NCI-H1694 treated with DMSO at 0.1 percent for 48 hours (cell line): ENCODE measurements at regions not wholly inside any gene's neighbourhood (a gene's known extent, or its start where the extent isn't known, plus 50 kb on each side); places are given as distances from the start of the nearest gene placed in this dataset.

Experiments used
- DNase-seq: peaks from one replicate; lab custom pipeline; 2025; lab: John Stamatoyannopoulos, UW

DNA sequence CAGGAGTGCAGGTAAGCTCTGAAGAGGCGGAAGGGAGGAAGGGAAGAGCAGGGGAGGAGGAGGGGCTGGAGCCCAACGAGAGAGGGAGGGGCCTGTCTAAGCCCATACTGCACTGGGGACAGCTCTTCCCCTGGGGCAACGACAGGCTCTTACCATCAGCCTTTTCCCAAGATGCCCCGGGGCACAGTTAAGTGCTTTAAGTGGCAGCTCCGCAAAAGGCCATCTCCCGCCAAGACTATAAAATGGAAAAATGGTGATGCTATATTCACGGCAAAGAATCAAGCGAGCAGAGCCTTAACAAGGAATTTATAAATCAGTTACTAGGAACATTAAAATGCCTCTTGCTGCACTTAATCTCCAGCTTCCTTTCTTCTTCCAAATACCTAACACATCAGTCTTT is 110.2 kb upstream of the NLRP1 start:
- no peak for DNase-seq

DNA sequence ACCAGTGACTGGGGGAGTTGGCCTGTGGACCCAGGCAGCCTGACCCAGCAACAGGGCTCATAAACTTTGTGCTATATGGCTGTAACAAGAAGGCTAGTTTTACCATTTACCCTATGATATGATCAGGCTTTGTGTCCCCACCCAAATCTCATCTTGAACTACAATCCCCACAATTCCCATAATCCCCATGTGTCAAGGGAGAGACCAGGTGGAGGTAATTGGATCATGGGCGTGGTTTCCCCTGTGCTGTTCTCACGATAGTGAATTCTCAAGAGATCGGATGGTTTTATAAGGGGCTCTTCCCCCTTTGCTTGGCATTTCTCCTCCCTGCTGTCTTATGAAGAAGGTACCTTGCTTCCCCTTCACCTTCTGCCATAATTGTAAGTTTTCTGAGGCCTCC is 111.2 kb upstream of the NLRP1 start:
- no peak for DNase-seq

DNA sequence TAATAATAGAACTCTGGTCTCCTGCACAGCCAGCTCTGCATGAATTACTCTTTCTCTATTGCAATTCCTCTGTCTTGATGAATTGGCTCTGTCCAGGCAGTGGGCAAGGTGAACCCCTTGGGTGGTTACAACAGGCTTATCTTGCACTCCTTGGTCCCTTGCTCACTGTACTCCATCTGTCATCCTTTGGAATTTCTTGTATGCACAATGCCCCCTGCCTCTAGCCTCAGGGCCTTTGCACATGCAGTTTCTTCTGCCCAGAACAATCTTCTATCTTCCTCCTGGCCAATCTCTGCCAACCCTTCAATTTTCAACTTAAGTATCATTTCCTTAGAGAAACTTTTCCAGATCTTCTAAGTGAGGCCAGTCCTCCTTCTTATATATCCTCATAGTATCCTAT is 114.7 kb upstream of the NLRP1 start:
- no peak for DNase-seq

DNA sequence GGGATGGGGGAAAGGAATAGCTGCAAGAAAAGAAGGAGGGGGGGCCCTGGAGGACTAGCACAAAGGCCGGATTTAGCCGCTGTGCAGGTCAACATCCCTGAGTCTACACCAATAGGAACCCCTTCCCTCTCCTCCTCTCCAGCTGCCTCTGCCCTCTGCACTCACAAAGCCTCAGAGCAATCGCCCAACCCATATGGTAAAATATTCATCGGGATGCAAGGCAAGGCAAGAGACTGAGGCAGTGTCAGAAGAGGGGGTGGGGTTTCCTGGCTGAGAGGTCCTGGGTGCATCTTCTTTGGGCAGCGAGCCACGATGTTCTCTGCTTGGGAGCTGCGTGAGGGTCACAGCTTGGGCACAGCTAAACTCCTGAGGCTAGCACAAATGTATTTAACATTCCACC is 115.5 kb upstream of the NLRP1 start:
- no peak for DNase-seq

DNA sequence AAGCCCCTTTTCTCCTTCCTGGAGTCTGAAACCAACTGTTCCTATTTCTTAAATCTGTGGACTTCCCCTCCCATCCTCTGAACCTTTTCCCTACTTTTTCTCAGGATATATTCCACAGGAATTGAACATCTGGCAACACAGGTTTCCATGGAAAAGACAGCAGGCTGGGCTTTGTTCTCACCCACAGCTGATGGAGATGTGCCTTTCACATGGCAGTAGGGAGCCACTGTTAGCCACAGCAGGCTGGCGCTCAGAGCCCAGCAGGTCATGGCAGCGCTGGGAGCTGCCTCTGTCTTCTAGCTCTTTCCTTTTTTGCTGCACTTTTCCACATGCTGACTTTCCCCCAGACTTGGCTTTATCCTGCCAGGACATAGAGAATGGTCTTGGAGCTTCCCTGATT is 116.4 kb upstream of the NLRP1 start:
- no peak for DNase-seq

DNA sequence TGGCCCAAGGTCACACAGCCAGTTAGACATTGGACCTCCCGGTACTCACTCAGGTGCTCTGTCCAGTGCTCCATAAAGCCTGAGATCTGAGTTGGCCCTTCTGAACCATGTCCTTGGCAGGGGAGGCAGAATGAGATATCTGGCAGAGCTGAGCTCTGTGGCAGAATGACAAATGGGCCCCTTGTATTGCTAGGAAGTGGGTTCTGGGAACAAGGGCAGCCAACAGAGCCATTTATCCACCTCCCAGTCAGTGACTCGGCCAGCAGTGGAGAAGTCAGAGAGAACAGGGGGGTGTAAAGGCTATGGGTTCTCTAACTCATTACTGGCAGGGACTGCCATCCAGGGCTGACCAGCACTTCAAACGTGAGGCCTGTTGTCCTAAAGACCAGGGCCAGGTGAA is 117.1 kb upstream of the NLRP1 start:
- no peak for DNase-seq

DNA sequence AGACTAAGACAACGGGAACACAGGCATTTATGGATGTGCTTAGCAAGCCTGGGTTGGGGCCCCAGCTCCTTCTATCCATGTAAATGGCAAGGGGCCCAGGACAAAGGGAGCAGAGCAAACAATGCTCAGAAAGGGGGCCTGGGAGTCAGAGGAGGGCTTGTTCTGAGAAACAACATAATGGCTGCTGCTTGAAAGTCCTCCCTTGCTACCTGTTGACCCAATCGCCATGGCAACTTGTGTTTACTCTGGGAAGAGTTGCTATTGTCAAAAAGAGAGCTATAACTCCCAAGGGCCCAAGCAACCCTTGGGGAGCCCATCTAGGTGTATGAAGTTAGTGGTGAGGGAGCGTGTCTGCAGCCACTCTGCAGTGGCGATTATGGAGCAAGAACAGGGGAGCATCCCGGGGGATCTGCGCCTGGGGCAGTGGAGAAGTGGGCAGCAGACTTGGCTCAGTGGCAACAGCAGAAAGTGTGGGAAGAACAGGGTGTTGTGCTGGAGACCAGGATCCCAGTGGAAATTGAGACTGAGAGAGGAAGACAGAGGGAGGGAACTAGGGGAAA is 118.7 kb upstream of the NLRP1 start:
- DNase-seq, result no peak

DNA sequence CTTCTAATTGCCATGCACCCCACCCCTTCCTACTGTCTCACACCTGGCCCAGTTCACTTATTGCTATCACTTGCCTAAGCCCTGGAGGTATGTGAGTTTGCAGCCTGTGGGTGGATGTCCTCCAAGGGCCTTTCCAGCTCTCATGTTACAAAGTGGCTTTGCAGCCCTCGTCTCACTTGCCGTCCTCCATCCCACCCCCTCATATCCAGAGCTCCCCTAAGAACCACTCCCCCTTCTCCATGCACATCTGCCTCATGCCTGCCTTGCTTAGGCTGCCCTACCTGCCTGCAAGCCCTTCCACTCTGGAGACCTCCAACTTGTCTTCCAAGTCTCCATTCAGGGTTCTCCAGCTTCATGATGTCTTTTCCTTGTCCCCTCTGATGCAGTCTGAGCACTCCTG is 119.4 kb upstream of the NLRP1 start:
- DNase-seq, result no peak

DNA sequence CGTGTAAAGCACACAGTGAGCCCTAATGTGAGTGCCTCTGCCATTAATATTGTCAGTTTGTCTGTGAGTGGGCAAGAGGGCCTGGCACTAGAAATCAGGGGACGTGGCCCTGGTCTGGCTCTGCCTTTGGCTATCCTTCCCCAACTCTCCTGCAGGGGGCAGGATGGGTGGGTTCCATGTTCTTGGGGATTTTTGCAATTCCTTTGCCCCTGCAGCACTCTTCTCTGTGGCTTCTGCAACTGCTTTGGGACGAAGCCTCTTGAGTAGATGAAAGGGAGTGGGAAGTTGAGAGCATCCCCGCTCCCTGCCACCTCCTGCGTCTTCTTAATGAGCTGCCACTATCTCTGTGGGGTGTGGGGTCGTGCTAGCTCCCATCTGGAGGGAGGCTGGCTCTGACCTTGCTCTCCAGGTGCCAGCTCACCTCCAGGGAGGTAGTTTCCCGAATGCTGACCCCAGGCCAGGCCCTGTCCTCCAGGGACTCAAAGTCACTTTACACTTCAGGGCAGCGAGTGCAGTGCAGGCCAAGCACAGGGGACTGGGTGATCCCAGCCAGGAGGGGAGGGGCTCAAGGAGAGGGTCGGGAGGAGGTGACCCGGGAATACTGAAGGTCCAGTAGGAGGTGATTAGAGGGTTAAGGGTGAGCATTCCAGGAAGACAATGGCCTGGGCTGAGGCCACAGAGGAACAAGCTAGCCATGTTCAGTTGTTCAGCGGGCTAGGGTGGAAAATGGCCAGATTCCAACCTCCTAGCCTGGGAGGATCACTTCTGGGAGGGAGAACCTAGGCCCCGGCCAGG is 121.0 kb upstream of the NLRP1 start:
- no peak for DNase-seq

DNA sequence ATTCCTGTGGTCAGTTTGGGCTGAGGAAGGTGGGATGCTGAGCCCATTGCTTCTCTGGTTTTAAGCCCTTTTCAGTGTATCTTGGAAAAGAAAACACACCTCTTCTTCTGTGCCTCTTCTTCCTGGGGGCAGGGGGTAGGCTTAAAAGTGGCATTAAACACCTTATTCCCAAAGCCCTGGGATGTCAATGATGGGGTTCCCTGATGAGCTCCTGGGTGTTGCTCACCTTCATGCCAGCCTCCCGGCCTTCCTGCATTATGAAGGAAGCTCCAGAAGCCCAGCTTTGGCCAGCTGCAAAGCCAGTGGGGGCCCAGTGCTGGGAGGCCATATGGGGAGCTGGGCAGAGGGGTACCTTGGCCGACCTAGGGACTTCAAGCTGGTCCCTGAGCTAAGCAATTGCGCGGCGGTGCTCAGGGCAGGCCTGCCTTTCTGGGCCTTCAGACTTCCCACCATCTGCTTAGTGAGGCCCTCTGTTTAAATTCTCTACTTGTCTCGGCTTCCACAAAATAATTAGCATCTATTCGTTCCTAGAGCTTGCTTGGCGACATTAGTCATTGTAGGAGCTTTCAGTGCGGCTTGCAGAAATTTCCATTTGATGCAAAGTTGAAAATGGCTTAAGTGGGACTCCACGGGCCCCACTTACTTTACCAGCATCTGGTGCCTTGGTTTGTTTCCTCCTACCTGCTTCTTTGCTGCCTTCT is 121.7 kb upstream of the NLRP1 start:
- DNase-seq, result no peak

DNA sequence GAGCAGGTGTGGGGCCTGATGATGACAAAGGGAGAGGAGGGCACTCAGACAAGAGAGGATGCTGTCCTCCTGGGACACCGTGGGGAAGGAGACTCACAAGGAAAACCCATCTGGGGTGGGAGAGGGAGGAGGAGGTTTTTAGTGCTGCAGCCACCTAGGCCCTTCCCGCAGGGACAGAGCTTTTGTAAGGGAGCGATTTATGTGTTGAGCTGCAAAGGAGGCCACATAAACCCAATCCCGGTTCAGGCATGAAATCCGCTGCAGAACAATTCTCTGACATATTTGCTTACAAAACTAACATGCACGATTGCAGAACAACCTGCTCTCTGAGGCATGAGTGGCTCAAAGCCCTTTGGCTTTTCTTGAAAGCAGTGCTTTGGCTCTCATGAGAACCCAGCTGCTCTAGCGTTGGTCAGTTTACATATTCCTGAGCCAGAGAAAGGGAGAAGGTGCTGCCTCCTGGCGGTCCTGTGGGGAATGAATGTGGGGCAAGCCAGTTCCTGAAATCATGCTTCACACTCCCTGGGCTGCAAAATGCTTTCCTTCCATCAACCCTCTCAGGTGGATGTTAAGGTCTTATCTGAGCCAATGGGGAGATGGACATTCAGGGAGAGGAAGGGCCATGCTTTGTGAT is 122.4 kb upstream of the NLRP1 start:
- peak; percentile 41 for DNase-seq

DNA sequence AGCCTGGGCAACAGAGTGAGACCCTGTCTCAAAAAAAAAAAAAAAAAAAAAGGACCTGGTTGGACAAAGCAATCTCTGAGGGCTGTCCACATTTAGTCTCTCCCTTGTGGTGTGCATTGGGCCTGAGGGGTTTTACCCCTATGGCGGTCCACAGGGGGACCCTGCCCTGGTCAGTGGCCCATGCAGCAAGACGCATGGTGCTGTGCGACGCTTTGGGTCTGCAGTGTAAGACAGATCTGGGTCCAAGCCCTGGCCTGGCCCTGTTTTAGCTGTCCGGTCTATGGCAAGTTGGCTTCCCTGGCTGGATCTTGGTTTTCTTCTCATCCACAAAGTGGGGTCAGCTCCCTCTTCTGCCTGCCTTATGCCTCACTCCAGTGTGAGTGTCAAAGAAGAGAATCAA is 123.2 kb upstream of the NLRP1 start:
- no peak for DNase-seq

DNA sequence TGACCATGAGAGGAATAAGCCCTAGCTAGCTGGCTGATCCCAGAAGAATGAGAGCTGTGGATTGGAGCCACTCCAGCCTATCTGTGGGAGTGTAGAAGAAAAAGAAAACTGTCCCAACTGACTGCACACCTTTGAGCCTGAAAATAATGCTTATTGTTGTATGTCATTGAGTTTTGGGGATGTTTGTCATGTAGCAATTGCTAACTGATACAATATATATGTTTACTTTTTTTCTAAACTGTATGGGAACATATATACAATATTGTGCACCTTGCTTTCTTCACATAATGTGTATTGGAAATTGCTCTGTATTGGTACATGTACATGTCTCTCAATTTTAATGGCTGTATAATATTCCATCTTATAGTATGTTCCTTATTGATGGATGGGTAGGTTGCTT is 124.0 kb upstream of the NLRP1 start:
- DNase-seq, result no peak

DNA sequence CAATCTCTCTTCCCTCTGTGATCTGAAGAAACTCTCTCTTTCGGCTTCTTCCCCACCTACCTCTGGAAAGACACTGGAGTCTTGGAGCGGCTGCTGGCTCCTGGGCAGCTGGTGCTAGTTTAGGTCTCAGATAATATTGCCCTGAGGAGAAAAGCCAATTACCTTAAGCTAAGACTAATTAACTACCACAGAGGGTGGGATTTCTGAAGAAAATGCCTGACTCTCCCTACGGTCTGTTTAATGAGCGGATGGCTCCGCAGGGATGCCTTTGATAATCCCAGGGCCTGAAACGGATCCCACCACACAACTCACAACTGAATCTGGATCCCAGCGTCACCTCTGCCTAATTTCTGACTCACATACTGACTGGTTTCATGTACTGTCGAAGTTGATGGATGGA is 127.0 kb upstream of the NLRP1 start:
- no peak for DNase-seq

DNA sequence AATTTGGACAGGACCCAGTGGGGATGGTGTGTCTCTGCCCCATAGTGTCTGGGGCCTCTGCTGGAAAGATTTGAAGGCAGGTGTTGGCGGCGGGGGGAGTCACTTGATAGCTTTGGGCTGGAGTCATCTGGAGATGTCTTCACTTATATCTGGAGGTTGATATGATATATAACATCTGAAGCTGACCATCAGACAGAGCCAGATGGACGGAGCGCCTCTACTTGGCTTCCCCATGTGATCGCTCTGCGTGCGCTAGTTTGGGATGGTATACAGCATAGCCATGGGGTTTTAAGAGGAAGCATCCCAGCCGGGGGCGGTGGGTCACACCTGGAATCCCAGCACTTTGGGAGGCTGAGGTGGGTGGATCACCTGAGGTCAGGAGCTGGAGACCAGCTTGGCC is 130.7 kb upstream of the NLRP1 start:
- DNase-seq, result no peak

DNA sequence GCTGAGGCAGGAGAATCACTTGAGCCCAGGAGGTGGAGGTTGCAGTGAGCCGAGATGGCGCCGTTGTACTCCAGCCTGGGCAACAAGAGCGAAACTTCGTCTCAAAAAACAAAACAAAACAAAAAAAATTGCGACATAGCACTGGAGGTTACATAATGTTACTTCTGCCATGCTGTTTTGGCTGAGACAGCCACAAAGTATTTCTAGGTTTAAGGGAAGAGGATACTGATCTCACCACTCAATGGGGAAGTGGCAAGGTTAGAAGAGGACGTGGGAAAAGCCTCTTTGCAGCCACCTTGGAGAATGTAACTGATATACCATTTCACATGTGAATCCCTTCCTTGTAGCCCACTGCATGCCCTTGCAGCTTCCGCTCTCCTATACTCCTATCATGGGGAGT is 131.2 kb upstream of the NLRP1 start:
- DNase-seq, result no peak

DNA sequence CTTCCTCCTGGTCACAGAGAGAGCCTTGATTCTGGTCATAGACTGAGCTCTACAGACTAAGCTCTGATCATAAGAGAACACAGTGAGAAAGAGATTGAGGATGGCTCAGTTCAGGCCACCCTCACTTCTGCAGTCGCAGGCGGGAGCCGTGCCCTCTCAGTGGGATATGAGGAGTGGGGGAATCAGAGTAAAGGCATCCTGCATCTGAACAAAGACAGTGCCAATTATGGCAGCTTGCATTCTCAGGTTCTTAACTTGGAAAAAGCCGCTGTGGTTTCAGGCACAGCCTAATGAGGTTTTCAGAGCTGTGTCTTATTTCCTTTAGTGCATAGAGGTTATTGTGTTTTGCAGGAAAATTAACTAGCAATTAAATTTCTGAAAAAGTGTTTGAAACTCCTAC is 134.4 kb upstream of the NLRP1 start:
- DNase-seq, result no peak

DNA sequence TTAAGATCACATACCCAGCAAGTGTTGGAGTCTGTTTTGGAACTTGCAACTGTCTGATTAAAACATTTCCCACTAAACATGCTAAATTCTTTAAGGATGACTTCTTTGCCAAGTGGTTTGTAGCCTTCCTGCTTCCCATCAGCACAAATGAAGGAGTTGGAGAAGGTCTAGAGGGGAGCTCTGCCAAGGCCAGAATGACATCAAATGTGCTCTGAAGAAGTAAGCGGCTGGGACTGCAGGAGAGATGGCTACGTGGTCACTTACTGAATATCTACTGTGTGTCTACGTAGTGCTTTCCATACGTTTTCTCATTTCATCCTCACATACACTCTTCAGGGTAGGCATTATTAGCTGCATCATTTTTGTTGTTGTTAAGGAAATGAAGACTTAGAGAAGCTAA is 135.7 kb upstream of the NLRP1 start:
- no peak for DNase-seq

DNA sequence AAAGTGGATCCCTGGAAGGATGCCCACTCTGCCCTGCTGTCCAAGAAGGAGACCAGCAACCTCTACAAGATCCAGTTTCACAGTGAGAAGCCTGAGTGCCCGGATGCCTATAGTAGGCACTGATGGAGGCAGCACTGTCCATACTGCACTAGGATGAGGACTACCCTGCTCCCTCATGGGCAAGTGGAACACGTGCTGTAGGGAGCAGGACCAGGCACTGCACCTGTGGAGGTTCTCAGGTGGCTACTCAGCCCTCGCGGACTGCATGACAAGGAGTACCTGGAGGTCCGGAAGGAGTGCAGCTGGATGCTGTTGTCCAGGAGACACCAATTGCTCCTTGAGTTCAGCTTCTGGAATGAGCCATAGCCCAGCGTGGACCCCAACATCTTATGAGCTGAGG is 146.1 kb upstream of the NLRP1 start:
- no peak for DNase-seq

DNA sequence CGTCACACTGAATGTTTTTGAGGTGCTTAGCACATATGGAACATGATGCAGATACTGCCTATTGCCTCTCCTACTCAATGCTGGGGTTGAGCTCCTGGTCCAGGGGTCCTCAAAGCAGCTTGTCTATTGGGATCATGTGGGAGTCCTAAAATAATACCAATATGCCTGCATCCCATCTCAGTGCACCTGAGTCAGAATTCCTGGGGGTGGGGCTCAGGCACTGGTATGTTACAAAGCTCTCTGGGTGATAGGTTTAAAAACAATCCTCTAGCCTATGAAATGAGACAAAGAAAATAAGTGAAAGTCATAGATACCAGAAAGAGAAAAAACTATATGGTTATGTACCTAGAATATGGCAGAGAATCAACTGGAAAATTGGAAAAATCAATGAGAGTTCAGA is 156.6 kb upstream of the NLRP1 start:
- DNase-seq, result no peak

DNA sequence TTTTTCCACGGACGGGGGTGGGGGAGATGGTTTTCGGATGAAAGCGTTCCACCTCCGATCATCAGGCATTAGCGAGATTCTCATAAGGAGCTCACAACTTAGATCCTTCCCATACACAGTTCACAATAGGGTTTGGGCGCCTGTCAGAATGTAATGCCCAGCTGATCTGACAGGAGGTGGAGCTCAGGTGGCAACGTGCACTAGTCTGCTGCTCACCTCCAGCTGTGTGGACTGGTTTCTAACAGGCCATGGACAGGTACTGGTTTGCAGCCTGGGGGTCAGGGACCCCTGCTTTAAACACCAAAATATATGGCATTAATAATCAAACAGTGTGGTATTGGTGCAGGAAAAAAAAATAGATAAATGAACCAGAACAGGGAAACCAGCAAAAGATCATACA is 157.5 kb upstream of the NLRP1 start:
- DNase-seq, result no peak

DNA sequence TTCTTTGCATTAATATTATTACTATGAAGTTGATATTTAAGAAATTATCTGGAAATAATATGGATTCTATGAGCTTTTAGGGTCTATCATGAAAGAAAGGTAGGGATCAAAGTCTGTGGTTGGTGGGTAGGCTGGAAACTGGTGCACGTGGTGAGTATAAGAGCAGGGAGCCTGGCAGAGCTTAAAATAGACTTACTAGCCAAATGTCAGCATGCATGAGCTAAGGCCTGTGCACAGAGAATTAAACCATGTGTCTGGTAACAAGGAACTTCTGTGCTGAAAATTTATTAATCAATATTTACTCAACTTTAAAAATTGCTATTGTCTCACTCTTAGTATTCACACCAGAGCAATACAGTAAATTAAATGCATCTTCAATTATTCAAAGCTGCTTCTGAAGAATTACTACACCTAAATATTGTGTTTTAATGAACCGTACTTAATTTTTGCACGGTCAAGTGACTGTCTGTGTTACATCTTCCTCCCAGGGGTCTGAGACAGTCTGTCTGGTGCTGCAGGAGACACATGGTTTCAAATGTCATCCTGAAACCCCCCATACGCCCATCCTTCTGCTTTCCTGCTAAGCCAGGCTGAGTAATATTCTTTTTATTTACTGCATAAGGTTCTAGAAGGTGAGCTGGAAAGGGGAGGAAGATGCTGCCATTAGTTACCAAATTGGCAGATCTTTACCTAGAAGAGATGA is 161.0 kb upstream of the NLRP1 start:
- no peak for DNase-seq

DNA sequence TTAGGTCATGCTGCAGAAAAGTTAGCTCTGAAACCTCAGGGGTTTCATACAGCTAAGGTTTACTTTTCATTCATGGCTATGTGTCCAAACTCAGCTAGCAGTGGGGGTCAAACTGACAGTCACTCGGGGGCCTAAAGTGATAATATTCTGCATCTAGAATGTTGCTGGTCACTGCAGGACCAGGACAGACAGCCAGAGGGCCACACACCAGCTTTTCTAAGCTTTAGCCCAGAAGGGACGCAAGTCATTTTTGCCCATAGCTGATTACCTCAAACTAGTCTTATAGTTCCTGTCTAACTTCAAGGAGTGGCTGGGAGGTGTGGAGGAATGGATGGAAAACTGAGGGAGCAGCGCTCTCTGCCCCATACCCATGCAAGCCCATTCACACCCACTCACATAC is 163.0 kb upstream of the NLRP1 start:
- no peak for DNase-seq
